ENCODE measurements at regions not wholly inside any gene's neighbourhood (a gene's known extent, or its start where the extent isn't known, plus 50 kb on each side); places are given as distances from the start of the nearest gene placed in this dataset.
"Not testable (repeated sequence)": the region's sequence is repeated elsewhere in the genome, so short reads cannot be mapped to it uniquely, and the experiment has no call there.

- H3K9me3 ChIP-seq: no peaks in the 10 kb centered on the region
- H3K36me3 ChIP-seq (ENCODE audit: control insufficient read depth, insufficient read depth, low read length): no peaks in the 10 kb centered on the region
- intact Hi-C loops (cut with micrococcal nuclease; ENCODE audit: unreplicated experiment): no loop called here
- H3K4me1 ChIP-seq: no peaks in the 10 kb centered on the region
- H3K27me3 Mint-ChIP-seq (ENCODE audit: insufficient read depth, unreplicated experiment): no peaks in the 10 kb centered on the region
- H3K4me3 ChIP-seq (ENCODE audit: low read depth, low read length): no peak overlapping the region
- no peaks in the 10 kb centered on the region for H3K27me3 ChIP-seq (replicated peaks; ENCODE audit: control insufficient read depth, insufficient read depth, low read length)
- H3K9me3 Mint-ChIP-seq (ENCODE audit: unreplicated experiment): no peaks in the 10 kb centered on the region
- H3K36me3 Mint-ChIP-seq (ENCODE audit: insufficient read depth, unreplicated experiment): no peaks in the 10 kb centered on the region
- CTCF ChIA-PET: no interaction called here
- no peak for TF ChIP-seq CTCF (IDR thresholded peaks at IDR 0.05; ENCODE audit: insufficient read depth in 1 of 2, low read depth in 1 of 2, low read length in 1 of 2, severe bottlenecking in 1 of 2, unreplicated experiment in 1 of 2)
- DNase-seq: no peak
- peaks cover 12% of the 10 kb centered on the region for H3K4me1 Mint-ChIP-seq (ENCODE audit: low read depth, unreplicated experiment)
- POLR2A ChIA-PET: no interaction called here
- no peak overlapping the region for H3K4me3 Mint-ChIP-seq (ENCODE audit: unreplicated experiment)
- H3K27ac Mint-ChIP-seq (ENCODE audit: unreplicated experiment): no peak overlapping the region
- BruUV-seq (replicated peaks): no TSS peak
Observed at GRCh38 chr11:28903716-28904115, 795.5 kb downstream of the METTL15 start.

GRCh38 chr11:28900427-28900826 lies 792.2 kb downstream of the METTL15 start:
- H3K4me3 ChIP-seq (ENCODE audit: low read depth, low read length): no peak overlapping the region
- H3K36me3 ChIP-seq (ENCODE audit: control insufficient read depth, insufficient read depth, low read length): no peaks in the 10 kb centered on the region
- no peaks in the 10 kb centered on the region; the same call in 1 of the 2 replicates for H3K4me1 ChIP-seq
- POLR2A ChIA-PET: no interaction called here
- H3K27ac Mint-ChIP-seq (ENCODE audit: unreplicated experiment): no peak overlapping the region
- intact Hi-C loops (cut with micrococcal nuclease; ENCODE audit: unreplicated experiment): no loop called here
- H3K27me3 ChIP-seq (replicated peaks; ENCODE audit: control insufficient read depth, insufficient read depth, low read length): no peaks in the 10 kb centered on the region
- no peak overlapping the region for H3K4me3 Mint-ChIP-seq (ENCODE audit: unreplicated experiment)
- no peak for DNase-seq
- H3K9me3 Mint-ChIP-seq (ENCODE audit: unreplicated experiment): no peaks in the 10 kb centered on the region
- CTCF ChIA-PET: no interaction called here
- peaks cover 12% of the 10 kb centered on the region for H3K4me1 Mint-ChIP-seq (ENCODE audit: low read depth, unreplicated experiment)
- H3K9me3 ChIP-seq: no peaks in the 10 kb centered on the region
- H3K36me3 Mint-ChIP-seq (ENCODE audit: insufficient read depth, unreplicated experiment): no peaks in the 10 kb centered on the region
- no TSS peak for BruUV-seq (replicated peaks)
- no peaks in the 10 kb centered on the region for H3K27me3 Mint-ChIP-seq (ENCODE audit: insufficient read depth, unreplicated experiment)
- TF ChIP-seq CTCF (IDR thresholded peaks at IDR 0.05; ENCODE audit: insufficient read depth in 1 of 2, low read depth in 1 of 2, low read length in 1 of 2, severe bottlenecking in 1 of 2, unreplicated experiment in 1 of 2): no peak

GRCh38 chr11:28899706-28900105 lies 791.5 kb downstream of the METTL15 start:
- Mint-ChIP-seq H3K36me3 (ENCODE audit: insufficient read depth, unreplicated experiment) (no peaks in the 10 kb centered on the region), H3K27ac (ENCODE audit: unreplicated experiment) (no peak overlapping the region), H3K4me1 (ENCODE audit: low read depth, unreplicated experiment) (peaks cover 12% of the 10 kb centered on the region), H3K27me3 (ENCODE audit: insufficient read depth, unreplicated experiment) (no peaks in the 10 kb centered on the region), H3K9me3 (ENCODE audit: unreplicated experiment) (no peaks in the 10 kb centered on the region), H3K4me3 (ENCODE audit: unreplicated experiment) (no peak overlapping the region)
- no peaks in the 10 kb centered on the region for H3K27me3 ChIP-seq (replicated peaks; ENCODE audit: control insufficient read depth, insufficient read depth, low read length)
- intact Hi-C loops (cut with micrococcal nuclease; ENCODE audit: unreplicated experiment): no loop called here
- no peak for DNase-seq
- no peak for TF ChIP-seq CTCF (IDR thresholded peaks at IDR 0.05; ENCODE audit: insufficient read depth in 1 of 2, low read depth in 1 of 2, low read length in 1 of 2, severe bottlenecking in 1 of 2, unreplicated experiment in 1 of 2)
- H3K4me3 ChIP-seq (ENCODE audit: low read depth, low read length): no peak overlapping the region
- ChIA-PET CTCF (no interaction called here), POLR2A (no interaction called here)
- no peaks in the 10 kb centered on the region for H3K36me3 ChIP-seq (ENCODE audit: control insufficient read depth, insufficient read depth, low read length)
- BruUV-seq (replicated peaks): no TSS peak
- H3K4me1 ChIP-seq: no peaks in the 10 kb centered on the region; the same call in 1 of the 2 replicates
- no peaks in the 10 kb centered on the region for H3K9me3 ChIP-seq

- CTCF ChIA-PET; H3K4me1 ChIP-seq; BruUV-seq (replicated peaks); intact Hi-C loops (cut with micrococcal nuclease; ENCODE audit: unreplicated experiment); H3K9me3 ChIP-seq; H3K4me3 ChIP-seq (ENCODE audit: low read depth, low read length); H3K27me3 ChIP-seq (replicated peaks; ENCODE audit: control insufficient read depth, insufficient read depth, low read length); H3K36me3 Mint-ChIP-seq (ENCODE audit: insufficient read depth, unreplicated experiment); H3K27me3 Mint-ChIP-seq (ENCODE audit: insufficient read depth, unreplicated experiment); H3K27ac Mint-ChIP-seq (ENCODE audit: unreplicated experiment); H3K36me3 ChIP-seq (ENCODE audit: control insufficient read depth, insufficient read depth, low read length); H3K4me3 Mint-ChIP-seq (ENCODE audit: unreplicated experiment); H3K4me1 Mint-ChIP-seq (ENCODE audit: low read depth, unreplicated experiment); POLR2A ChIA-PET; DNase-seq: not testable (repeated sequence)
- peaks cover 16% of the 10 kb centered on the region for H3K9me3 Mint-ChIP-seq (ENCODE audit: unreplicated experiment)
Observed at GRCh38 chr11:28890601-28891040, 782.4 kb downstream of the METTL15 start.

All from Caco-2 (cell line).